OCI-LY3 (cell line): ENCODE measurements at regions not wholly inside any gene's neighbourhood (a gene's known extent, or its start where the extent isn't known, plus 50 kb on each side); places are given as distances from the start of the nearest gene placed in this dataset.
"Not testable (repeated sequence)": the region's sequence is repeated elsewhere in the genome, so short reads cannot be mapped to it uniquely, and the experiment has no call there.

Experiments used
- H2AFZ ChIP-seq: fragments of 200-600, 300-600 bp; shearing (Covaris generic); 2 replicates; pipeline ENCODE4 v1.6.0; 2014; ENCODE audit warnings: antibody characterized with exemption, low read depth, low read length
- H3K27ac ChIP-seq: fragments of 200-600, 300-600 bp; sonication (generic); 2 replicates; pipeline ENCODE4 v1.5.1; 2014; ENCODE audit warnings: mild to moderate bottlenecking, low read length, moderate library complexity, mixed read lengths
- H3K27me3 ChIP-seq: fragments of 200-600, 300-600 bp; sonication (generic); 2 replicates; pipeline ENCODE4 v1.6.1; 2014; ENCODE audit warnings: low read depth, low read length, mixed read lengths
- H3K36me3 ChIP-seq: fragments of 200-600, 300-600 bp; sonication (generic); replicated peaks from 2 replicates; pipeline ENCODE3; 2014; ENCODE audit warnings: low read depth, low read length, mixed read lengths
- H3K4me1 ChIP-seq: fragments of 300-600, 200-600 bp; sonication (generic); 2 replicates; pipeline ENCODE4 v1.6.1; 2014; ENCODE audit warnings: low read length, mixed read lengths
- H3K4me2 ChIP-seq: fragments of 200-600, 300-600 bp; sonication (generic); 2 replicates; pipeline ENCODE4 v1.6.1; 2014; ENCODE audit warnings: low read length, mixed read lengths
- H3K4me3 ChIP-seq: fragments of 300-600, 200-600 bp; sonication (generic); 2 replicates; pipeline ENCODE4 v1.5.1; 2014; ENCODE audit warnings: antibody characterized with exemption, mild to moderate bottlenecking, low read length, moderate library complexity
- H3K79me2 ChIP-seq: fragments of 300-600, 200-600 bp; shearing (Covaris generic); 2 replicates; pipeline ENCODE4 v1.6.1; 2014; ENCODE audit warnings: mild to moderate bottlenecking, low read length, mixed read lengths
- H3K9ac ChIP-seq: fragments of 300-600, 200-600 bp; shearing (Covaris generic); 2 replicates; pipeline ENCODE4 v1.6.0; 2014; ENCODE audit warnings: mild to moderate bottlenecking, low read length, moderate library complexity
- H3K9me3 ChIP-seq: fragments of 200-600, 300-600 bp; shearing (Covaris generic); 2 replicates; pipeline ENCODE4 v1.6.1; 2014; ENCODE audit warnings: low read length, mixed read lengths; ENCODE audit not compliant: insufficient read depth
- H4K20me1 ChIP-seq: fragments of 200-600, 300-600 bp; sonication (generic); 2 replicates; pipeline ENCODE4 v1.6.1; 2016; ENCODE audit warnings: low read length, mixed read lengths; ENCODE audit not compliant: insufficient read depth
- CTCF ChIP-seq: fragments of 200-600, 300-600 bp; sonication (generic); IDR thresholded peaks from 2 replicates; pipeline ENCODE4 v1.5.1; 2014; ENCODE audit warnings: antibody characterized with exemption, low read length, low read depth
- EZH2phosphoT487 ChIP-seq: fragments of 200-600 bp; shearing (Covaris generic); IDR thresholded peaks from 2 replicates; pipeline ENCODE4 v1.6.1; 2018; ENCODE audit warnings: antibody characterized with exemption, mixed run types, low read depth

DNA sequence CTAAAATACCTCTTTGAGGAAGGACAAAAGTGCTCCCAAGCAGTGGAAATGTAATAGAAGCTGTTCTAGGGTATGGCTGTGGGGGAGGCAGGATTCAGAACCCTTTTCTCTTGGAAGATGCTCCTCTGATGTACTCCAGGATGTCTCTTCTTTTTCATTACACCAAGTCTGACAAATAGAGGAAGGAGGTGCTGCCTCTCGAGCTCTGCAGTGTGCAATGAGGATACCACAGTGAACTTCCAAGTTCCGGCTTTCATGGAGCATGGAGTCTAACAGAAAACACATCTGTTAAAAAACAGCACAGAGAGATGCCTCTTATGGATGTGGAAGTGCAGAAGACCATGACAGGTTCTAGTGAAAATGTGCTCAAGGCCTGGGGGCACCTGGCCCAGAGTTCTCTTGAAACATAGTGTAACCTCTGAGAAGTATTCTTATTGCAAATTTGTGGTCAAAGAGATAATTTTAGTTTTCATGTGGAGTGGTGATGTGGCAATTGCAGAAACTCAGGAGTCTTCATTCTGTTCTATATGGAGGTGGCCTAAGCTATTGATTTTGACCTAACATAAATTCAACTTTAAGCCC is 362.0 kb upstream of the CITED2 start:
- TF ChIP-seq CTCF (no peak), EZH2phosphoT487 (no peak)
- Histone ChIP-seq H4K20me1 (no peaks in the 10 kb centered on the region), H2AFZ (no peak overlapping the region), H3K27ac (no peak overlapping the region), H3K27me3 (no peaks in the 10 kb centered on the region), H3K4me3 (no peak overlapping the region), H3K79me2 (no peaks in the 10 kb centered on the region), H3K9ac (no peak overlapping the region), H3K4me2 (peak overlapping the region; percentile 41), H3K4me1 (peaks cover 13% of the 10 kb centered on the region), H3K9me3 (no peaks in the 10 kb centered on the region), H3K36me3 (no peaks in the 10 kb centered on the region)

GRCh38 chr6:139732451-139732850 is 358.0 kb upstream of the CITED2 start:
- Histone ChIP-seq H3K79me2 (no peaks in the 10 kb centered on the region), H3K9me3 (no peaks in the 10 kb centered on the region), H3K36me3 (no peaks in the 10 kb centered on the region), H3K4me1 (peaks cover 18% of the 10 kb centered on the region), H3K4me3 (no peak overlapping the region), H2AFZ (no peak overlapping the region), H3K27ac (no peak overlapping the region), H3K9ac (no peak overlapping the region), H4K20me1 (no peaks in the 10 kb centered on the region), H3K27me3 (no peaks in the 10 kb centered on the region), H3K4me2 (no peak overlapping the region)
- TF ChIP-seq CTCF = no peak
- TF ChIP-seq EZH2phosphoT487 = no peak

GRCh38 chr6:139730340-139730974 is 356.0 kb upstream of the CITED2 start:
- TF ChIP-seq CTCF (no peak), EZH2phosphoT487 (no peak)
- Histone ChIP-seq H3K27me3 (no peaks in the 10 kb centered on the region), H3K36me3 (no peaks in the 10 kb centered on the region), H2AFZ (no peak overlapping the region), H3K27ac (no peak overlapping the region), H4K20me1 (no peaks in the 10 kb centered on the region), H3K4me1 (peaks cover 4% of the 10 kb centered on the region; the same call in 1 of the 2 replicates), H3K4me2 (no peak overlapping the region), H3K9me3 (no peaks in the 10 kb centered on the region), H3K9ac (no peak overlapping the region), H3K79me2 (no peaks in the 10 kb centered on the region), H3K4me3 (no peak overlapping the region)

DNA sequence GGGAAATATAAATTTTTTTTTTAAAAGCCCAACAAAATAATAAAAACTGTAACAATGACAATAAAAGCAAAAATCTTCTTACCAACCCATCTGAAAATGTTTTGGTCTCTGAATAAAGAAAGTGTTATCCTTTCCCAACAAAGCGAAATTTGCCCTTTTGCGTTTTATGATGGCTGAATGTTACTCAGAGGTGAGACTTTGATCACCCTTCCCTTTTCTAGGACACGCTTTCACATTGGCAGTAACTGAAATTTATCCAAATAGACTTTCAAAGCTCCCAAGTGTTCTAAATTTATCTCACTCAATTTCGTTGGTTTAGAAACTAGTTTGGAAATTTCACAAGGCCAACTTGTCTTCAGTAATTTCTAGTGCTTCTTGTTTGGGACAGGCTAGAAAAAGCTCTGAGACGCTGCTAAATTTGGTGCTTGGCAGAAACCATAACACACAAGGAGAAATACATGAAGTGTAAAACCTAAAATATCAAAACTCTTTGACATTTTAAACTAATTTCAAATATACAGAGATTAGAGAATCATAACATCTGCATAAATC is 354.5 kb upstream of the CITED2 start:
- Histone ChIP-seq H3K9ac (no peak overlapping the region), H4K20me1 (no peaks in the 10 kb centered on the region), H3K9me3 (no peaks in the 10 kb centered on the region), H3K79me2 (no peaks in the 10 kb centered on the region), H3K4me1 (peaks cover 4% of the 10 kb centered on the region; the same call in 1 of the 2 replicates), H3K36me3 (no peaks in the 10 kb centered on the region), H3K27ac (no peak overlapping the region), H3K4me3 (no peak overlapping the region), H2AFZ (no peak overlapping the region), H3K4me2 (no peak overlapping the region), H3K27me3 (no peaks in the 10 kb centered on the region)
- TF ChIP-seq CTCF (no peak), EZH2phosphoT487 (no peak)

GRCh38 chr6:139726272-139726671 is 351.8 kb upstream of the CITED2 start:
- not testable (repeated sequence) for H3K4me1 ChIP-seq, H4K20me1 ChIP-seq, H3K9ac ChIP-seq

More at GRCh38 chr6:139726272-139726671, 351.8 kb upstream of the CITED2 start:
- not testable (repeated sequence) for H3K4me3 ChIP-seq, H3K27me3 ChIP-seq, H3K9me3 ChIP-seq, H2AFZ ChIP-seq, H3K36me3 ChIP-seq, H3K27ac ChIP-seq, H3K4me2 ChIP-seq, H3K79me2 ChIP-seq
